IMR-90 (cell line): ENCODE measurements at regions not wholly inside any gene's neighbourhood (a gene's known extent, or its start where the extent isn't known, plus 50 kb on each side); places are given as distances from the start of the nearest gene placed in this dataset.

Experiments used
- ATAC-seq: fragments of 200-7000 bp; cut with Tn5 transposase; 2 replicates; pipeline ENCODE4 v1.9.1; 2020; ENCODE audit warnings: low read depth, mild to moderate bottlenecking, moderate library complexity
- BruUV-seq: library from RNA; stranded (reverse); fragments of 400-500 nt; replicated peaks from 2 replicates; lab custom pipeline; 2021; lab: Mats Ljungman, UMichigan
- CTCF ChIA-PET: fragments of 300-600 bp; formaldehyde crosslinking; extraction: SDS; loops from one replicate; lab custom pipeline; 2021; ENCODE audit warnings: antibody characterized with exemption; lab: Yijun Ruan, JAX
- POLR2A ChIA-PET: fragments of 300-600 bp; sonication (Branson Sonifier 250); formaldehyde crosslinking; loops from one replicate; lab custom pipeline; 2022; ENCODE audit warnings: antibody characterized with exemption; ENCODE audit not compliant: unreplicated experiment; lab: Charles Lee
- DNase-seq: peaks from one replicate; pipeline ENCODE4 v3.0.0; 2013
- H2AFZ ChIP-seq: replicated peaks from 2 replicates; pipeline ENCODE3; 2013; ENCODE audit warnings: low read length, mild to moderate bottlenecking; ENCODE audit not compliant: poor library complexity
- H2AK5ac ChIP-seq: 2 replicates; pipeline ENCODE4 v1.6.1; 2013; ENCODE audit warnings: low read depth, low read length, inconsistent platforms
- H2AK9ac ChIP-seq: replicated peaks from 2 replicates; pipeline ENCODE3; 2013; ENCODE audit warnings: mild to moderate bottlenecking, low read depth, low read length, moderate library complexity; ENCODE audit not compliant: poor library complexity
- H2BK120ac ChIP-seq: 2 replicates; pipeline ENCODE4 v1.6.1; 2013; ENCODE audit warnings: low read depth, low read length, inconsistent platforms
- H2BK15ac ChIP-seq: 3 replicates; pipeline ENCODE4 v1.6.1; 2013; ENCODE audit warnings: low read depth, low read length, inconsistent platforms
- H2BK20ac ChIP-seq: 2 replicates; pipeline ENCODE4 v1.6.1; 2013; ENCODE audit warnings: low read depth, mild to moderate bottlenecking, inconsistent platforms, low read length, moderate library complexity
- H2BK5ac ChIP-seq: 2 replicates; pipeline ENCODE4 v1.6.1; 2013; ENCODE audit warnings: mild to moderate bottlenecking, low read depth, low read length, inconsistent platforms; ENCODE audit not compliant: poor library complexity, severe bottlenecking
- H3K14ac ChIP-seq: replicated peaks from 2 replicates; pipeline ENCODE4 v1.6.1; 2013; ENCODE audit warnings: low read depth, low read length, inconsistent platforms
- H3K18ac ChIP-seq: 2 replicates; pipeline ENCODE4 v1.6.1; 2013; ENCODE audit warnings: low read depth, low read length, control low read depth
- H3K23ac ChIP-seq: 2 replicates; pipeline ENCODE4 v1.6.1; 2013; ENCODE audit warnings: low read depth, low read length, inconsistent platforms
- H3K27ac ChIP-seq: 2 replicates; pipeline ENCODE4 v1.5.1; 2013; ENCODE audit warnings: mild to moderate bottlenecking, control low read depth, low read length; ENCODE audit not compliant: insufficient read depth
- H3K27me3 ChIP-seq: 2 replicates; pipeline ENCODE4 v1.6.1; 2013; ENCODE audit warnings: low read length; ENCODE audit not compliant: control insufficient read depth, insufficient read depth
- H3K36me3 ChIP-seq: 2 replicates; pipeline ENCODE4 v1.6.1; 2013; ENCODE audit warnings: low read length, mixed read lengths; ENCODE audit not compliant: control insufficient read depth, insufficient read depth
- H3K4ac ChIP-seq: 2 replicates; pipeline ENCODE4 v1.6.1; 2013; ENCODE audit warnings: low read depth, low read length, inconsistent platforms
- H3K4me1 ChIP-seq: 2 replicates; pipeline ENCODE4 v1.6.1; 2013; ENCODE audit warnings: low read length, mixed read lengths; ENCODE audit not compliant: control insufficient read depth, insufficient read depth
- H3K4me2 ChIP-seq: 2 replicates; pipeline ENCODE4 v1.6.1; 2013; ENCODE audit warnings: low read depth, mild to moderate bottlenecking, control low read depth, low read length, moderate library complexity
- H3K4me3 ChIP-seq: 2 replicates; pipeline ENCODE4 v1.5.1; 2013; ENCODE audit warnings: low read depth, mild to moderate bottlenecking, control low read depth, low read length, moderate library complexity; ENCODE audit not compliant: insufficient read depth
- H3K56ac ChIP-seq: 2 replicates; pipeline ENCODE4 v1.6.1; 2013; ENCODE audit warnings: low read length, inconsistent platforms; ENCODE audit not compliant: insufficient read depth; ENCODE audit errors: extremely low read depth
- H3K79me1 ChIP-seq, 2 experiments: 2 replicates each; pipeline ENCODE4 v1.6.1; 2013; ENCODE audit warnings: low read length in 2 of 2, inconsistent platforms in 1 of 2, low read depth in 1 of 2
- H3K9ac ChIP-seq: 2 replicates; pipeline ENCODE4 v1.6.1; 2013; ENCODE audit warnings: low read depth, low read length, control low read depth
- H3K9me1 ChIP-seq: 2 replicates; pipeline ENCODE4 v1.6.1; 2013; ENCODE audit warnings: low read length, inconsistent platforms; ENCODE audit not compliant: insufficient read depth
- H3K9me3 ChIP-seq: 2 replicates; pipeline ENCODE4 v1.6.1; 2013; ENCODE audit warnings: low read length; ENCODE audit not compliant: control insufficient read depth, insufficient read depth
- H4K20me1 ChIP-seq: 2 replicates; pipeline ENCODE4 v1.6.1; 2013; ENCODE audit warnings: low read length, inconsistent platforms; ENCODE audit not compliant: insufficient read depth
- H4K5ac ChIP-seq: 2 replicates; pipeline ENCODE4 v1.6.1; 2013; ENCODE audit warnings: mild to moderate bottlenecking, low read depth, low read length, control low read depth
- H4K8ac ChIP-seq, 2 experiments: 2 replicates each; pipeline ENCODE4 v1.6.1; 2013; ENCODE audit warnings: low read depth in 2 of 2, low read length in 2 of 2, control low read depth in 1 of 2, inconsistent platforms in 1 of 2
- H4K91ac ChIP-seq: 2 replicates; pipeline ENCODE4 v1.6.1; 2013; ENCODE audit warnings: low read depth, low read length, inconsistent platforms; ENCODE audit not compliant: insufficient read depth
- BHLHE40 ChIP-seq: fragments of 150-350 bp; IDR thresholded peaks from 2 replicates; pipeline ENCODE4 v1.6.1; 2016; ENCODE audit warnings: mild to moderate bottlenecking, low read depth, low read length
- CHD1 ChIP-seq: IDR thresholded peaks from 2 replicates; pipeline ENCODE4 v1.6.1; 2012; ENCODE audit warnings: low read depth, low read length, improper control_type of control experiment
- FOS ChIP-seq: fragments of 150-350 bp; IDR thresholded peaks from 2 replicates; pipeline ENCODE4 v1.6.1; 2016; ENCODE audit warnings: low read depth, low read length
- MAFK ChIP-seq: IDR thresholded peaks from 2 replicates; pipeline ENCODE4 v1.6.1; 2012; ENCODE audit warnings: low read depth, low read length, improper control_type of control experiment
- MAZ ChIP-seq: IDR thresholded peaks from 2 replicates; pipeline ENCODE4 v1.6.1; 2012; ENCODE audit warnings: low read depth, mild to moderate bottlenecking, low read length, improper control_type of control experiment, moderate library complexity, borderline replicate concordance
- MXI1 ChIP-seq: IDR thresholded peaks from 2 replicates; pipeline ENCODE4 v1.6.1; 2012; ENCODE audit warnings: low read depth, mild to moderate bottlenecking, low read length, moderate library complexity, borderline replicate concordance
- NFE2L2 ChIP-seq: fragments of 150-350 bp; IDR thresholded peaks from 2 replicates; pipeline ENCODE4 v1.6.1; 2016; ENCODE audit warnings: low read depth, mild to moderate bottlenecking, low read length
- POLR2A ChIP-seq: IDR thresholded peaks from 2 replicates; pipeline ENCODE4 v1.6.1; 2012; ENCODE audit warnings: mild to moderate bottlenecking, low read depth, low read length
- RAD21 ChIP-seq: IDR thresholded peaks from 2 replicates; pipeline ENCODE4 v1.6.1; 2012; ENCODE audit warnings: low read length, improper control_type of control experiment
- RCOR1 ChIP-seq: IDR thresholded peaks from 2 replicates; pipeline ENCODE4 v1.6.1; 2012; ENCODE audit warnings: mild to moderate bottlenecking, low read length, improper control_type of control experiment; ENCODE audit not compliant: insufficient replicate concordance
- RFX5 ChIP-seq: IDR thresholded peaks from 2 replicates; pipeline ENCODE4 v1.8.0; 2012; ENCODE audit warnings: low read depth, mild to moderate bottlenecking, low read length, moderate library complexity
- SMC3 ChIP-seq: fragments of 150-350 bp; IDR thresholded peaks from 2 replicates; pipeline ENCODE4 v1.6.1; 2016; ENCODE audit warnings: low read depth, mild to moderate bottlenecking, antibody characterized with exemption, low read length, moderate library complexity
- WGBS, 2 experiments: methylation state at CpG; one replicate each; pipeline versions ENCODE4 v1.1.5 to v1.1.7; 2013; ENCODE audit warnings: missing lambda C conversion rate in 2 of 2; ENCODE audit not compliant: insufficient read length in 1 of 2; ENCODE audit errors: extremely low coverage in 2 of 2; 5-methylcytosine and 5-hydroxymethylcytosine counted together
- dilution Hi-C: fragments of 300-500 bp; cut with HindIII; formaldehyde crosslinking; loops from one replicate; pipeline ENCODE4 v1.14.3; 2018; ENCODE audit warnings: low sequenced_read_pairs; ENCODE audit not compliant: unreplicated experiment
- in situ Hi-C: fragments of 300-500 bp; cut with MboI; formaldehyde crosslinking; loops from 3 replicates; pipeline ENCODE4 v1.14.3; 2019; ENCODE audit warnings: low sequenced_read_pairs, inconsistent platforms, mixed read lengths
- intact Hi-C: fragments of 100-400 bp; cut with micrococcal nuclease; formaldehyde crosslinking; loops from 2 replicates; pipeline ENCODE4 v1.10.0; 2022
- TF ChIP-seq, protein P1 (sequence below): fragments of 150-350 bp; IDR thresholded peaks from 2 replicates; pipeline ENCODE4 v1.6.1; 2016; ENCODE audit warnings: low read depth, mild to moderate bottlenecking, low read length, moderate library complexity, borderline replicate concordance
- TF ChIP-seq, protein P2 (sequence below): conservative IDR thresholded peaks from 2 replicates; pipeline ENCODE4 v1.5.1; 2012; ENCODE audit warnings: mild to moderate bottlenecking, low read depth, low read length, improper control_type of control experiment
- TF ChIP-seq, protein P3 (sequence below): fragments of 150-350 bp; IDR thresholded peaks from 2 replicates; pipeline ENCODE4 v1.6.1; 2017; ENCODE audit warnings: mild to moderate bottlenecking, antibody characterized with exemption, low read length, low read depth

- Histone ChIP-seq H2AK5ac (no peak overlapping the region), H4K91ac (no peak overlapping the region), H3K14ac (no peak overlapping the region), H3K27ac (no peak overlapping the region), H3K79me1 (no peaks in the 10 kb centered on the region), H3K4ac (no peak overlapping the region), H3K4me2 (no peak overlapping the region), H2AFZ (no peak overlapping the region), H2AK9ac (no peak overlapping the region), H3K9me1 (no peaks in the 10 kb centered on the region), H3K27me3 (peaks cover 2% of the 10 kb centered on the region; the same call in 1 of the 2 replicates), H3K18ac (no peak overlapping the region), H3K23ac (no peak overlapping the region), H3K4me3 (no peak overlapping the region), H2BK15ac (no peak overlapping the region), H3K9ac (no peak overlapping the region), H3K56ac (no peak overlapping the region), H2BK5ac (no peak overlapping the region), H3K4me1 (no peaks in the 10 kb centered on the region), H4K8ac (no peak overlapping the region), H3K9me3 (no peaks in the 10 kb centered on the region), H3K36me3 (no peaks in the 10 kb centered on the region), H4K5ac (no peak overlapping the region), H2BK120ac (no peak overlapping the region), H4K20me1 (no peaks in the 10 kb centered on the region), H2BK20ac (no peak overlapping the region)
- intact Hi-C loops (no loop called here), dilution Hi-C loops (no loop called here), in situ Hi-C loops (no loop called here)
- ATAC-seq (no peak), DNase-seq (no peak)
- WGBS, 2 experiments: 0% methylated on average over 2 of the region's 13 CpGs; no CpG with 5 or more reads in 1 of the 2 experiments
- ChIA-PET POLR2A (no interaction called here), CTCF (no interaction called here)
- TF ChIP-seq POLR2A (no peak), RCOR1 (no peak), MAFK (no peak), NFE2L2 (no peak), SMC3 (no peak), MXI1 (no peak), CHD1 (no peak), MAZ (no peak), RAD21 (no peak), RFX5 (no peak), FOS (no peak), BHLHE40 (no peak)
- TF ChIP-seq, protein P1, sequence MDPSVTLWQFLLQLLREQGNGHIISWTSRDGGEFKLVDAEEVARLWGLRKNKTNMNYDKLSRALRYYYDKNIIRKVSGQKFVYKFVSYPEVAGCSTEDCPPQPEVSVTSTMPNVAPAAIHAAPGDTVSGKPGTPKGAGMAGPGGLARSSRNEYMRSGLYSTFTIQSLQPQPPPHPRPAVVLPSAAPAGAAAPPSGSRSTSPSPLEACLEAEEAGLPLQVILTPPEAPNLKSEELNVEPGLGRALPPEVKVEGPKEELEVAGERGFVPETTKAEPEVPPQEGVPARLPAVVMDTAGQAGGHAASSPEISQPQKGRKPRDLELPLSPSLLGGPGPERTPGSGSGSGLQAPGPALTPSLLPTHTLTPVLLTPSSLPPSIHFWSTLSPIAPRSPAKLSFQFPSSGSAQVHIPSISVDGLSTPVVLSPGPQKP: no peak
- TF ChIP-seq, protein P2, sequence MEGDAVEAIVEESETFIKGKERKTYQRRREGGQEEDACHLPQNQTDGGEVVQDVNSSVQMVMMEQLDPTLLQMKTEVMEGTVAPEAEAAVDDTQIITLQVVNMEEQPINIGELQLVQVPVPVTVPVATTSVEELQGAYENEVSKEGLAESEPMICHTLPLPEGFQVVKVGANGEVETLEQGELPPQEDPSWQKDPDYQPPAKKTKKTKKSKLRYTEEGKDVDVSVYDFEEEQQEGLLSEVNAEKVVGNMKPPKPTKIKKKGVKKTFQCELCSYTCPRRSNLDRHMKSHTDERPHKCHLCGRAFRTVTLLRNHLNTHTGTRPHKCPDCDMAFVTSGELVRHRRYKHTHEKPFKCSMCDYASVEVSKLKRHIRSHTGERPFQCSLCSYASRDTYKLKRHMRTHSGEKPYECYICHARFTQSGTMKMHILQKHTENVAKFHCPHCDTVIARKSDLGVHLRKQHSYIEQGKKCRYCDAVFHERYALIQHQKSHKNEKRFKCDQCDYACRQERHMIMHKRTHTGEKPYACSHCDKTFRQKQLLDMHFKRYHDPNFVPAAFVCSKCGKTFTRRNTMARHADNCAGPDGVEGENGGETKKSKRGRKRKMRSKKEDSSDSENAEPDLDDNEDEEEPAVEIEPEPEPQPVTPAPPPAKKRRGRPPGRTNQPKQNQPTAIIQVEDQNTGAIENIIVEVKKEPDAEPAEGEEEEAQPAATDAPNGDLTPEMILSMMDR: no peak
- TF ChIP-seq, protein P3, sequence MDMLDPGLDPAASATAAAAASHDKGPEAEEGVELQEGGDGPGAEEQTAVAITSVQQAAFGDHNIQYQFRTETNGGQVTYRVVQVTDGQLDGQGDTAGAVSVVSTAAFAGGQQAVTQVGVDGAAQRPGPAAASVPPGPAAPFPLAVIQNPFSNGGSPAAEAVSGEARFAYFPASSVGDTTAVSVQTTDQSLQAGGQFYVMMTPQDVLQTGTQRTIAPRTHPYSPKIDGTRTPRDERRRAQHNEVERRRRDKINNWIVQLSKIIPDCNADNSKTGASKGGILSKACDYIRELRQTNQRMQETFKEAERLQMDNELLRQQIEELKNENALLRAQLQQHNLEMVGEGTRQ: no peak
- BruUV-seq: no TSS peak
These were observed 77.5 kb downstream of the ENGASE start for GRCh38 chr17:79152110-79152509.
